ENCODE measurements at regions not wholly inside any gene's neighbourhood (a gene's known extent, or its start where the extent isn't known, plus 50 kb on each side); places are given as distances from the start of the nearest gene placed in this dataset.

DNA sequence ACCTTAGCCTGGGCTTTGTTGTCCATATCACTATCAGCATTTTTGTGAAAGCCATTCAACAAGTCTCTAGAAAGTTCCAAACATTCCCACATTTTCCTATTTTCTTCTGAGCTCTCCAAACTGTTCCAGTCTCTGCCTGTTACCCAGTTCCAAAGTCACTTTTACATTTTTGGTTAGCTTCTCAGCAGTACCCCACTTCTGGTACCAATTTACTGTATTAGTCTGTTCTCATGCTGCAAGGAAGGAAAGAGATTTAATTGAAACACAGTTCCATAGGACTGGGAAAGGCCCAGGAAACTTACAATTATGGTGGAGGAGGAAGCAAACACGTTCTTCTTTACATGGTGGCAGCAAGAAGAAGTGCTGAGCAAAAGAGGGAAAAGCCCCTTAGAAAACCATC, 247.2 kb upstream of the B3GALT2 start:
- no peak overlapping the region for H3K4me3 ChIP-seq (ENCODE audit: low read depth, low read length)
- TF ChIP-seq, protein P1, sequence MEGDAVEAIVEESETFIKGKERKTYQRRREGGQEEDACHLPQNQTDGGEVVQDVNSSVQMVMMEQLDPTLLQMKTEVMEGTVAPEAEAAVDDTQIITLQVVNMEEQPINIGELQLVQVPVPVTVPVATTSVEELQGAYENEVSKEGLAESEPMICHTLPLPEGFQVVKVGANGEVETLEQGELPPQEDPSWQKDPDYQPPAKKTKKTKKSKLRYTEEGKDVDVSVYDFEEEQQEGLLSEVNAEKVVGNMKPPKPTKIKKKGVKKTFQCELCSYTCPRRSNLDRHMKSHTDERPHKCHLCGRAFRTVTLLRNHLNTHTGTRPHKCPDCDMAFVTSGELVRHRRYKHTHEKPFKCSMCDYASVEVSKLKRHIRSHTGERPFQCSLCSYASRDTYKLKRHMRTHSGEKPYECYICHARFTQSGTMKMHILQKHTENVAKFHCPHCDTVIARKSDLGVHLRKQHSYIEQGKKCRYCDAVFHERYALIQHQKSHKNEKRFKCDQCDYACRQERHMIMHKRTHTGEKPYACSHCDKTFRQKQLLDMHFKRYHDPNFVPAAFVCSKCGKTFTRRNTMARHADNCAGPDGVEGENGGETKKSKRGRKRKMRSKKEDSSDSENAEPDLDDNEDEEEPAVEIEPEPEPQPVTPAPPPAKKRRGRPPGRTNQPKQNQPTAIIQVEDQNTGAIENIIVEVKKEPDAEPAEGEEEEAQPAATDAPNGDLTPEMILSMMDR (IDR thresholded peaks at IDR 0.05; ENCODE audit: insufficient read depth, low read depth, low read length, missing control alignments): no peak
- DNase-seq (ENCODE audit: low read depth): no peak

DNA sequence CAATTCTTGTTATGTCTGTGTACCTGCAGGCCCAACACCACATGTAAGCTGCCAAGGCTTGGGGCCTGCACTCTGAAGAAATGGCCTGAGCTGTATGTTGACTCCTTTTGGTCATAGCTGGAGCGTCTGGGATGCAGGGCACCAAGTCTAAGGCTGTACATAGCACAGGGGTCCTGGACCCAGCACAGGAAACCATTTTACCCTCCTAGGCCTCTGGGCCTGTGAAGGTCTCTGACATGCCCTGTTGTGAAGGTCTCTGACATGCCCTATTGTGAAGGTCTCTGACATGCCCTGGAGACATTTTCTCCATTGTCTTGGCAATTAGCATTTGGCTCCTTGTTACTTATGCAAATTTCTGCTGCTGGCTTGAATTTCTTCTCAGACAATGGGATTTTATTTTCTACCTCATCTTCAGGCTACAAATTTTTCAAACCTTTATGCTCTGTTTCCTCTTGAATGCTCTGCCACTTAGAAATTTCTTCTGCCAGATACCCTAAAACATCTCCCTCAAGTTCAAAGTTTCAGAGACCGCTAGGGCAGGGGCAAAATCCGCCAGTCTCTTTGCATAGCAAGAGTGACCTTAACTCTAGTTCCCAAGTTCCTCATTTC, 246.7 kb upstream of the B3GALT2 start:
- TF ChIP-seq, protein P1 (IDR thresholded peaks at IDR 0.05; ENCODE audit: insufficient read depth, low read depth, low read length, missing control alignments): no peak
- no peak for DNase-seq (ENCODE audit: low read depth)
- H3K4me3 ChIP-seq (ENCODE audit: low read depth, low read length): no peak overlapping the region

DNA sequence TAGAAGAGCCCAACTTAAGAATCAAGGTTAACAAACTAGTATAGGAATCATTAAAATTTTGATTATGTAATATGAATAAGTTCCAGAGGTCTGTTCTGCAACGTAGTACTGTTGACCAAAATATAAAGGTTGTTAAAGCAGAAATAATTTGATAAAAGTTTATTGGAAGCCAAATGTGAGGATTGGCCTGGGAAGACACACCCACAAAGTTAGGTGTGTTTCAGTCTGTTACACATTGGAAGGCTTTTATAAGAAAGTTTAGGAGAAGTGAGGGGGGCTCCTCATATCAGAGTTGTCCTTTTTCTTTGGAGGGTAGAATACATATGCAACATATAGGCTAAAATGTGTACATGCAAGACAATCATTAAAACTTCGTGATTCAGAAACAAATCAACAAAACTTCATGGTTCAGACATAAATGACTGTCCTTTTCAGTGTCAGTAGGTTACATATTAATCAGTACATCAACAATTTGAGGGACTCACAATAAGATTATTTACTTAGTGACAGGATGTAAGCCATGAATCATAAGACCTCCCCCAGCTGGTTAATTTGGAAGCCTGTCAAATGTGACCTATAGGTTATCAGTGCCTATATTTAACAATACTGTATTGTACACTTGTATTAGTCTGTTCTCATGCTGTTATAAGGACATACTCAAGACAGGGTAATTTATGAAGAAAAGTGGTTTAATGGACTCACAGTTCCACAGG, 245.0 kb upstream of the B3GALT2 start:
- DNase-seq (ENCODE audit: low read depth): no peak
- TF ChIP-seq, protein P1 (IDR thresholded peaks at IDR 0.05; ENCODE audit: insufficient read depth, low read depth, low read length, missing control alignments): no peak
- H3K4me3 ChIP-seq (ENCODE audit: low read depth, low read length): no peak overlapping the region

DNA sequence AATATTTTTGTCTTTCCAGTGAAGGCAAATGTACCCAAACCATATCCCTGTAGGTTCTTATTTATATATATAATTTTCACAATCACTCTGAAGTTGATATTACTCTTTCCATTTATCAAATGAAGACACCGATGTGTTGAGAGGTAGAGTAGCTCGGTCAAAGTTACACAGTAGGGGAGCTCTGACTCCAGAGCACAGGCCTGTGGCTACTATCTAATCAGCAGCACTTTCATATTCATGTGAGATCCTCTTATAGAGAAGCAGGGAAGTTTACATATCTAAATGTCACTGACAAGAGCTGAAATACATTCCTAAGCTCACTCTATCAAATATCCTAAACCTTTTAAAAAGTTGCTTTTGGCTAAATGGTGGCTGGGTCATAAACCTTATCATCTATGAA, 241.1 kb upstream of the B3GALT2 start:
- DNase-seq (ENCODE audit: low read depth): no peak
- no peak overlapping the region for H3K4me3 ChIP-seq (ENCODE audit: low read depth, low read length)
- TF ChIP-seq, protein P1 (IDR thresholded peaks at IDR 0.05; ENCODE audit: insufficient read depth, low read depth, low read length, missing control alignments): no peak

DNA sequence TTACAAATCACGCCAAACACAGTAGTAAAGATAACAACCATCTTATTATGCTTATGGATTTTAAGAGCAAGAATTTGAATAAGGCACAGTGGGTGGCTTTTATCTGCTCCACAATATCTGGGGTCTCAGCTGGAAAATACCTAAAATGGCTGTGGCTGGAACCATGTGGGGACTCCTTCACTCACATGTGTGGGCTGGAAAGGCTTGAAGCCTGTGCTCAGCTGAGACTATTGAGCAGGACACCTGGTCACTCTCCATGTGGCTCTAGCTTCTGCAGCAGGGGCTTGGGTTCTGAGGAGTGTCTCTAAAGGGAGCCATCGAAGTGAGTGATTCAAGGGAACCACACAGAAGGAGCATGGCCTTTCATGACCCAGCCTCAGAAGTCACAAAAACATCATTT, 239.6 kb upstream of the B3GALT2 start:
- no peak overlapping the region for H3K4me3 ChIP-seq (ENCODE audit: low read depth, low read length)
- TF ChIP-seq, protein P1 (IDR thresholded peaks at IDR 0.05; ENCODE audit: insufficient read depth, low read depth, low read length, missing control alignments): no peak
- no peak for DNase-seq (ENCODE audit: low read depth)

DNA sequence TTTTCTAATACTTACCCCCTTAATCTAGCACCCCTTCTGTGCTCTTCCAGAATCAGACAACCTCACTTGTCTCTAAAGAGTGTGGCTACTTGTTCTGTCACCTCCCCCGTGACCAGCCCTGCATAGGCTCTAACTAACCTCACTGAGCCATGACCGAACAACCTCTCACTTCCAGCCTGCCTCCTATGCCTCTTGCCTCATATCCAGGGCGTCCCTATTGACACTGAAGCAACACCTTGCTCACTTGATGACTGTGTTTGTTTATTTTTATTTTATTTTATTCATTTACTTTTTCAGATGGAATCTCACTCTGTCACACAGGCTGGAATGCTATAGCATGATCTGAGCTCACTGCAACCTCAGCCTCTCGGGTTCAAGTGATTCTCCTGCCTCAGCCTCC, 235.1 kb upstream of the B3GALT2 start:
- DNase-seq (ENCODE audit: low read depth): peak; percentile 12
- TF ChIP-seq, protein P1 (IDR thresholded peaks at IDR 0.05; ENCODE audit: insufficient read depth, low read depth, low read length, missing control alignments): no peak

DNA sequence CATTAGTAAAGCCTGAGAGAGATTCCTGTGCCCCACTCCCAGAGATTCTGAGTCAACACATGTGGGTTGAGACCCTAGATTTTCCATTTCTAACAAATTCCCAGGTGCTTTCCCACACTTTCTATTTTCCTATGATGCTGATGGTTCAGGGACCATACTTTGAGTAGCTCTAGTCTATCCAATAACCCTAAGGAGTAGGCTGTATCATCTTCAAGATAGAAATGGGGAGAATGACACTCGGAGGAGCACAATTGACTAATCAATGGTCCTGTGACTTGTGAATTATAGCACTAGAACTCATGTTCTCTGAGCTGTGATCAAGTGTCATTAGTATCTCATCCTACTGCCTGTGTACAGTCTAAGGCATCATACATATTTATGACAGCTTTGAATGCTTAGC, 232.9 kb upstream of the B3GALT2 start:
- TF ChIP-seq, protein P1 (IDR thresholded peaks at IDR 0.05; ENCODE audit: insufficient read depth, low read depth, low read length, missing control alignments): no peak
- no peak for DNase-seq (ENCODE audit: low read depth)
- H3K4me3 ChIP-seq (ENCODE audit: low read depth, low read length): no peak overlapping the region

More for the DNA sequence above, 235.1 kb upstream of the B3GALT2 start:
- no peak overlapping the region for H3K4me3 ChIP-seq (ENCODE audit: low read depth, low read length)
